ENCODE measurements at regions not wholly inside any gene's neighbourhood (a gene's known extent, or its start where the extent isn't known, plus 50 kb on each side); places are given as distances from the start of the nearest gene placed in this dataset.

- TF ChIP-seq, protein P1, sequence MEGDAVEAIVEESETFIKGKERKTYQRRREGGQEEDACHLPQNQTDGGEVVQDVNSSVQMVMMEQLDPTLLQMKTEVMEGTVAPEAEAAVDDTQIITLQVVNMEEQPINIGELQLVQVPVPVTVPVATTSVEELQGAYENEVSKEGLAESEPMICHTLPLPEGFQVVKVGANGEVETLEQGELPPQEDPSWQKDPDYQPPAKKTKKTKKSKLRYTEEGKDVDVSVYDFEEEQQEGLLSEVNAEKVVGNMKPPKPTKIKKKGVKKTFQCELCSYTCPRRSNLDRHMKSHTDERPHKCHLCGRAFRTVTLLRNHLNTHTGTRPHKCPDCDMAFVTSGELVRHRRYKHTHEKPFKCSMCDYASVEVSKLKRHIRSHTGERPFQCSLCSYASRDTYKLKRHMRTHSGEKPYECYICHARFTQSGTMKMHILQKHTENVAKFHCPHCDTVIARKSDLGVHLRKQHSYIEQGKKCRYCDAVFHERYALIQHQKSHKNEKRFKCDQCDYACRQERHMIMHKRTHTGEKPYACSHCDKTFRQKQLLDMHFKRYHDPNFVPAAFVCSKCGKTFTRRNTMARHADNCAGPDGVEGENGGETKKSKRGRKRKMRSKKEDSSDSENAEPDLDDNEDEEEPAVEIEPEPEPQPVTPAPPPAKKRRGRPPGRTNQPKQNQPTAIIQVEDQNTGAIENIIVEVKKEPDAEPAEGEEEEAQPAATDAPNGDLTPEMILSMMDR (IDR thresholded peaks at IDR 0.05): no peak
- TF ChIP-seq POLR2A (IDR thresholded peaks at IDR 0.05): no peak
Observed at GRCh38 chr2:85945586-85945985, 56.8 kb upstream of the ST3GAL5 start.
